HG03095 (cell line): ENCODE measurements at regions not wholly inside any gene's neighbourhood (a gene's known extent, or its start where the extent isn't known, plus 50 kb on each side); places are given as distances from the start of the nearest gene placed in this dataset.
A peak's percentile ranks its signal among the peaks of the same experiment; 100 is the strongest.
"Not testable (repeated sequence)": the region's sequence is repeated elsewhere in the genome, so short reads cannot be mapped to it uniquely, and the experiment has no call there.

Experiments used
- ATAC-seq: cut with Tn5 transposase; IDR thresholded peaks from one replicate; pipeline ENCODE4 v1.9.1; 2021; ENCODE audit warnings: moderate library complexity; ENCODE audit not compliant: unreplicated experiment

GRCh38 chr7:98771519-98771918 lies 98.3 kb downstream of the TMEM130 start:
- peak; percentile 43 for ATAC-seq

GRCh38 chr7:98771941-98772603 lies 97.7 kb downstream of the TMEM130 start:
- peak; percentile 51 for ATAC-seq

- no peak for ATAC-seq
Observed at GRCh38 chr7:98774884-98775283, 94.9 kb downstream of the TMEM130 start.

GRCh38 chr7:98777051-98777450 lies 92.8 kb downstream of the TMEM130 start:
- ATAC-seq: no peak

GRCh38 chr7:98778421-98778820 lies 91.4 kb downstream of the TMEM130 start:
- no peak for ATAC-seq

GRCh38 chr7:98779800-98780587 lies 89.8 kb downstream of the TMEM130 start:
- ATAC-seq: no peak

- no peak for ATAC-seq
Observed at GRCh38 chr7:98784216-98784785, 85.5 kb downstream of the TMEM130 start.

- ATAC-seq: no peak
Observed at GRCh38 chr7:98785929-98786571, 83.8 kb downstream of the TMEM130 start.

GRCh38 chr7:98788966-98789365 lies 80.8 kb downstream of the TMEM130 start:
- ATAC-seq: no peak

- ATAC-seq: not testable (repeated sequence)
Observed at GRCh38 chr7:98794453-98794852, 75.4 kb downstream of the TMEM130 start.

GRCh38 chr7:98795741-98796493 lies 73.9 kb downstream of the TMEM130 start:
- peak; percentile 97 for ATAC-seq
